Cardiac septum (tissue), 1 donor: ENCODE measurements at regions not wholly inside any gene's neighbourhood (a gene's known extent, or its start where the extent isn't known, plus 50 kb on each side); places are given as distances from the start of the nearest gene placed in this dataset.
"Not testable (repeated sequence)": the region's sequence is repeated elsewhere in the genome, so short reads cannot be mapped to it uniquely, and the experiment has no call there.

Experiments used
- DNase-seq: peaks from one replicate; pipeline ENCODE4 v3.0.0-alpha.2; 2020; ENCODE audit warnings: low spot score
- intact Hi-C: fragments of 100-400 bp; cut with DNase I; formaldehyde crosslinking; loops from one replicate; pipeline ENCODE4 v1.14.0; 2022
- donor health status: DM: no; HTN: no; CAD: no.

DNA sequence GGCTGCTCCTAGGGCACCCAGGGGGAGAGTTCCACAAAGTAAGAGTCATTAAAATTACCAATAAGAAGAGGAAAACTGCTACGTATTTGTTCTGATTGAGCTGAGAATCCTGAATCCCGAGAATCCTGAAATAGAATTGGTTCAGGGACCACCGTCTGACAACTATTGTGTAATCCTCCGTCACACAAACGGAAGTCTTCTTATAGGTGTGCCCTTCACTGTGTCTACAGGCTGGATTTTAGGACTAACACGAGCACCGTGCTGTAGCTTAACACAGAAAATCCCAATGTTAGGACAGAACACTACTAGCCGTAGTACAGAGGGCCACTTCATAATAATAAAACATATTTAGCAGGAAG is 50.6 kb upstream of the RNF182 start:
- DNase-seq = no peak
- intact Hi-C loops = no loop called here

DNA sequence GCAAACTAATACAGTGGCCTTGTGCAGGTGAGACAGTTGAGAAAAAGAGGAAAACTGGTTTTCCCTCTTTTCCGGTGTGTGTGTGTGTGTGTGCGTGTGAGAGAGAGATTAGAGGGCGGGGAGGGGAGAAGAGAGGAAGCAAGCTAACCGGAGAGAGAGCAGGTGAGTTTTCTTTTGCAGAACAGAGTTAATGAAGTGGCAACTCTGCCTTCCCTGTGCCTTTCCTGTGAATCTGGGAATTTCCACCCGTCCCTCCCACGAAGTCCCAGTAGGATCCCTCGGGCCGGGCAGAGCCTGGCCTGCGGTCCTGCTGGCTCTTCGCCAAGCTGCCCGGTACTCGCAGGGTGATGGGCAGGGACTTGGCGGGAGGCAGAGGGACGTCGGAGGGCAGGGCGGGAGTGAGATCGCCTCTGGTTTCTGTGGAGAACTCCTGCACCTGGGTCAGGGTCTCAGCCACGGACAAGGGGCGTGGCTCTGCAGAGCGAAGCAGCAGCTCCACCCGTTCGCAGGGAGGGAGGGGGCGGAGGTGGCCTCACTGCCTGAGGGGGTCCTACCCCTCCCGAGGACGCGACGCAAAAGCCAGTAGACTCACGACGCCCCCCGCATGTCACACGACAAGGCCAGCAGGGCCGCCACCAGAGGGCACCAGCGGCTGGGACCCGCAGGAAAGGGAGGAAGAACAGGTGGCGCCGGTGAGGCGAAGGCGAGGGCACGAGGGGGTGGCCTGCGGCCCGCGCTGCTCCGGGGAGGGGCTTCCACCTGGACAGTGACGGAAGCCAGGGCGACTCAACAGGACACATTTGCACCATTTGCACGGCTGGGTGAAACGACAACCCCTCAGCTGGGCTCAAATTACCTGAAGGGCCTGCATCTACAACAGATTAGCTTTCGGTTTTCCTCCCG is 51.2 kb upstream of the RNF182 start:
- intact Hi-C loops = no loop called here
- peak; percentile 83 for DNase-seq

DNA sequence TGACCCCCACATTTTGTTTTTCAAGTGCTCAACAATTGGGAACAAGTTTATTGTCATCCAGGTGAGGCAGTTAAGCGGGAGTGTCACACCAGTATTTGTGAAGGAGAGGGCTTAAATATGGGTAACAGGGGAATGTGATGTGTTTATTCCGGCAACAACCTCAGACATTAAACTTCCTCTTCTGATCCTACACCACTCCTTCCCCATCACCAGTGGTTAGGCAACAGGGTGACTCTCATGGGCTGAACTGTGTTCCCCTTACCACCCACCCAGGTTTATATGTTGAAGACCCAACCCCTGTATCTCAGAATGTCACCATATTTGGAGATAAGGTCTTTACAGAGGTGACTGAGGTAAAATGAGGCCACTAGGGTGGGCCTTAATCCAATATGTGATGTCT is 52.1 kb upstream of the RNF182 start:
- intact Hi-C loops = no loop called here
- no peak for DNase-seq

DNA sequence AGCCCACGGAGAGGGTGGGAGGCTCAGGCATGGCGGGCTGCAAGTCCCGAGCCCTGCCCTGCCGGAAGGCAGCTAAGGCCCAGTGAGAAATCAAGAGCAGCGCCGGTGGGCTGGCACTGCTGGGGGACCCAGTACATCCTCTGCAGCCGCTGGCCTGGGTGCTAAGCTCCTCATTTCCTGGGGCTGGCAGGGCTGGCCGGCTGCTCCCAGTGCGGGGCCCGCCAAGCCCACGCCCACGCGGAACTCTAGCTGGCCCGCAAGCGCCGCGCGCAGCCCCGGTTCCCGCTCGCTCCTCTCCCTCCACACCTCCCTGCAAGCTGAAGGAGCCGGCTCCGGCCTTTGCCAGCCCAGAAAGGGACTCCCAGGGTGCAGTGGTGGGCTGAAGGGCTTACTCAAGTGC is 52.7 kb upstream of the RNF182 start:
- intact Hi-C loops, DNase-seq: not testable (repeated sequence)

DNA sequence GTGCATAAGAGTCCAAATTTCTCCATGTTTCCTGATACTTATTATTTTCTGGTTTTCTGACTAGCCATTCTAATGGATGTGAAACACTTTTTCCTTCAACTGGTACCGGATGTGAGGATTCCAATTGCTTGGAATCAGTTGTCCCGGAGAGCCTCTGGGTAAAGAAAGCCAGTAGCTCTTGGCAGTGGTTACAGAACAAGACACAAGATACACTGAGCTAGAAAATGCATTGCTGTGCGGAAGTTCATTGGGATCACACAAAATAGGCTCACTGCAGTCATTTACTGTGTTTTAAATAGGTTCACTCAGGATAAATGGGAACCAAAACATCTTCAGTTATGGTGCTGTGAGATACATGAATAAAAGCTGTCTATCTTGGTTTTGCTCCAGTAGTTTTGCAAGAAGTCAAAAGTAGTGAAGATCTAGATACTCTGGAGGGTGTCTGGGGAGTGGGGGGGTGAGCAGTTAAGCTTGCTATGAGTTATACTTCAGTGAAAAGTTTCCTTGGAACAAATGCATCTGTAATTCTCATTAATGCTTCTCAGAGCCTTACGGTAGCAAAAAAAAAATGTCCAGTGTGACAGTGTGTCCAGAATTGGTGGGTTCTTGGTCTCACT is 54.4 kb upstream of the RNF182 start:
- intact Hi-C loops = no loop called here
- DNase-seq = no peak

DNA sequence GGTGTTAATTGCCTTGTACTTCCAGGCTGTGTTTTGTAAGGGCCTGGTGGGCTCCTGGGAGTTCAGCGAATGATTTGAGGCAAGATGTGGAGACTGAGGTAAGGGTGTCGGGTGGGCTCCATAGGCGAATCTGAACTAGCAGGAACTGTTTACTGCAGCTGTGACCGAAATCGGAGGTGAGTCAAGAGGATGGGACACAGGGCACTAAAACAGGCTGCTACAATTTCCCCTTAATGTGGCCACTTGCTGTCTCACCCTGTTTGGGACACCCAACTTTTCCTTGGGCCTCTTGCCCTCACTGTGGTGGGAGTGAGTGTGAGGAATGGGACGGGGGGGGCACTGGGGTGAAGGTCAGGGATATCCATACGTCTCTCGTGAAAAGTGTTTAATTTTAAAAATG is 53.9 kb upstream of the MCUR1 start:
- intact Hi-C loops = no loop called here
- DNase-seq = no peak

DNA sequence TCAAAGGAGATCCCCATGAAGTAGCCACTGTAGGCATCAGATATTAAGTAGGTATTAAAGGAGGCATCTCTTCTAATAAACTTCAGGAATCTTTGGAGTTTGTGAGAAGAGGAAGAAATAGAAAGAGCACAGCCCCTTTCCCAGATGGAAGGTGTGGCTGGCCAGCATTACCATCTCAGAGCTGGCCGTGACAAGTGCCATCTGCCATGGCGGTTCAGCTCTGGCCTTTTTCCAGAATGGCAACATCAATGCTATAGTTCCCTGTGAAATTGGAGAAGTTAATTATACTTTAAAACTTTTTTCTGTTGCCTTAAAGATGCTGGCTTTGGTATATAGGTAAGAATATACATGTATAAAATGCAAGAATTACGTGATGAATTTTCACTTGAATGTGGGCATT is 51.9 kb upstream of the MCUR1 start:
- intact Hi-C loops = no loop called here
- no peak for DNase-seq

DNA sequence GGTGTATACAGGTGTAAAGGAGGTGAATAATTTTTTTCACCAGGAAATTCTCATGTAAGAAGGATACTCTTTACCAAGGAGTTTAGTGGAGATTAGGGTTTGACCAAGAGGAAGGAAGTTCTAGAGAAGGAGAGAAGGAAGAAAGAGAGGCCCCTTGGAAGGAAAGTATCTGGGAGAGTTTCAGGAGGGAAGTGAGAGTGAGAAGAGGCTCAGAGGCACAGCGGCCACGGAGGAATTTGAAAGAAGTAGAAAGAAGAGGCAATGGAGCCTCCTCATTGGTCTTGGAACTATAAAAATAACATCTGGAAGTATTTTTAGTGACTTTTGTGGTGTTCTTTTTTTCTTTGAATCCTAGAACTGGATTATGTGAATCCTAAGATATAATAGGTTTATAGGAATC is 50.8 kb upstream of the MCUR1 start:
- no peak for DNase-seq
- intact Hi-C loops = no loop called here

DNA sequence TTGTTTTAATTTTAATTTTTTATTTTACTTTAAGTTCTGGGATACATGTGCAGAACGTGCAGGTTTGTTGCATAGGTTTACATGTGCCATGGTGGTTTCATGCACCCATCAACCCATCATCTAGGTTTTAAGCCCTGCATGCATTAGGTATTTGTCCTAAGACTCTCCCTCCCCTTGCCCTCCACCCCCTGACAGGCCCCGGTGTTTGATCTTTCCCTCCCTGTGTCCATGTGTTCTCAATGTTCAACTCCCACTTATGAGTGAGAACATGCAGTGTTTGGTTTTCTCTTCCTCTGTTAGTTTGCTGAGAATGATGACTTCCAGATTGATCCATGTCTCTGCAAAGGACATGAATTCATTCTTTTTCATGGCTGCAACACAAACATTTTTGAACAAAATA is 50.3 kb upstream of the MCUR1 start:
- intact Hi-C loops, DNase-seq: not testable (repeated sequence)
